Natural killer cell (primary cell): ENCODE measurements at regions not wholly inside any gene's neighbourhood (a gene's known extent, or its start where the extent isn't known, plus 50 kb on each side); places are given as distances from the start of the nearest gene placed in this dataset.

ENCODE experiments used
- ATAC-seq, 3 donors: fragments of 150-1000 bp in 2 of 3; fragments of 200-7000 bp in 1 of 3; cut with Tn5 transposase; 1 replicate in 1 of 3; 2 replicates in 2 of 3; pipeline ENCODE4 v1.10.0; 2021; ENCODE audit warnings: mild to moderate bottlenecking in 2 of 3, moderate library complexity in 2 of 3
- DNase-seq, 2 donors: peaks; one replicate each; pipeline versions ENCODE4 v3.0.0 to v3.0.0-alpha.2; 2013 to 2021; ENCODE audit warnings: mixed read lengths in 1 of 2
- H3K27ac ChIP-seq: one replicate; pipeline ENCODE4 v1.5.1; 2013; ENCODE audit warnings: mild to moderate bottlenecking, low read length
- H3K27me3 ChIP-seq: one replicate; pipeline ENCODE4 v1.6.1; 2013; ENCODE audit warnings: low read length; ENCODE audit not compliant: control insufficient read depth, insufficient read depth
- H3K36me3 ChIP-seq: one replicate; pipeline ENCODE4 v1.6.1; 2013; ENCODE audit warnings: low read length; ENCODE audit not compliant: control insufficient read depth, insufficient read depth
- H3K4me1 ChIP-seq: one replicate; pipeline ENCODE4 v1.6.1; 2013; ENCODE audit warnings: low read length; ENCODE audit not compliant: control insufficient read depth, insufficient read depth
- H3K4me3 ChIP-seq: one replicate; pipeline ENCODE4 v1.5.1; 2013; ENCODE audit warnings: low read length
- H3K9me3 ChIP-seq: one replicate; pipeline ENCODE4 v1.6.1; 2013; ENCODE audit warnings: low read length; ENCODE audit not compliant: control insufficient read depth, insufficient read depth
- H3K27ac Mint-ChIP-seq, 2 donors: one replicate each; pipeline ENCODE4 v1.8.0; 2022; ENCODE audit warnings: mild to moderate bottlenecking in 2 of 2, mixed read lengths in 2 of 2, moderate library complexity in 1 of 2
- H3K27me3 Mint-ChIP-seq, 2 donors: one replicate each; pipeline ENCODE4 v1.8.0; 2022; ENCODE audit warnings: low read depth in 2 of 2, mixed read lengths in 2 of 2
- H3K36me3 Mint-ChIP-seq: one replicate; pipeline ENCODE4 v1.8.0; 2022; ENCODE audit warnings: mixed read lengths
- H3K4me1 Mint-ChIP-seq, 2 donors: one replicate each; pipeline ENCODE4 v1.8.0; 2022; ENCODE audit warnings: mixed read lengths in 2 of 2
- H3K4me3 Mint-ChIP-seq: one replicate; pipeline ENCODE4 v1.8.0; 2022; ENCODE audit warnings: mild to moderate bottlenecking, moderate library complexity, mixed read lengths
- H3K9me3 Mint-ChIP-seq, 2 donors: one replicate each; pipeline ENCODE4 v1.8.0; 2022; ENCODE audit warnings: mixed read lengths in 2 of 2
- CTCF ChIP-seq: fragments of 200-600 bp; IDR thresholded peaks from one replicate; pipeline ENCODE4 v1.8.0; 2022; ENCODE audit warnings: antibody characterized with exemption
- WGBS: methylation state at CpG from one replicate; pipeline ENCODE4 v1.1.7; 2013; ENCODE audit warnings: missing lambda C conversion rate; ENCODE audit not compliant: insufficient coverage; 5-methylcytosine and 5-hydroxymethylcytosine counted together
- intact Hi-C: fragments of 100-400 bp; cut with micrococcal nuclease; formaldehyde crosslinking; loops from one replicate; pipeline ENCODE4 v1.14.2; 2022

GRCh38 chrX:125096870-125097269 lies 222.8 kb upstream of the TEX13C start:
- ATAC-seq = no peak
- H3K4me3 Mint-ChIP-seq = no peak overlapping the region
- H3K27ac ChIP-seq = no peak overlapping the region
- DNase-seq = no peak
- H3K4me3 ChIP-seq = no peak overlapping the region
- WGBS = no CpG with 5 or more reads among the region's 1 CpG
- no peaks in the 10 kb centered on the region for H3K9me3 ChIP-seq
- intact Hi-C loops = no loop called here
- no peaks in the 10 kb centered on the region for H3K36me3 Mint-ChIP-seq
- peaks cover 0 to 5% of the 10 kb centered on the region in 2 donors for H3K27me3 Mint-ChIP-seq
- no peaks in the 10 kb centered on the region for H3K27me3 ChIP-seq
- no peak for TF ChIP-seq CTCF
- H3K9me3 Mint-ChIP-seq = no peaks in the 10 kb centered on the region
- H3K4me1 Mint-ChIP-seq = no peaks in the 10 kb centered on the region
- H3K4me1 ChIP-seq = no peaks in the 10 kb centered on the region
- H3K36me3 ChIP-seq = no peaks in the 10 kb centered on the region
- no peak overlapping the region for H3K27ac Mint-ChIP-seq

GRCh38 chrX:125101971-125102755 lies 217.5 kb upstream of the TEX13C start:
- DNase-seq (no peak), ATAC-seq (no peak)
- Histone ChIP-seq H3K9me3 (no peaks in the 10 kb centered on the region), H3K27ac (no peak overlapping the region), H3K4me3 (no peak overlapping the region), H3K27me3 (no peaks in the 10 kb centered on the region), H3K36me3 (no peaks in the 10 kb centered on the region), H3K4me1 (no peaks in the 10 kb centered on the region)
- intact Hi-C loops = no loop called here
- Mint-ChIP-seq H3K9me3 (no peaks in the 10 kb centered on the region), H3K27me3 (peaks cover 0 to 5% of the 10 kb centered on the region in 2 donors), H3K36me3 (no peaks in the 10 kb centered on the region), H3K27ac (no peak overlapping the region), H3K4me3 (no peak overlapping the region), H3K4me1 (no peaks in the 10 kb centered on the region)
- TF ChIP-seq CTCF = no peak
- WGBS = 86% methylated on average over 1 of the region's 1 CpG

GRCh38 chrX:125103693-125104092 lies 216.0 kb upstream of the TEX13C start:
- ATAC-seq = no peak
- H3K27me3 ChIP-seq = no peaks in the 10 kb centered on the region
- H3K27ac ChIP-seq = no peak overlapping the region
- H3K4me3 Mint-ChIP-seq = no peak overlapping the region
- 97% methylated on average over 5 of the region's 11 CpGs for WGBS
- no peaks in the 10 kb centered on the region for H3K9me3 Mint-ChIP-seq
- H3K36me3 ChIP-seq = no peaks in the 10 kb centered on the region
- H3K4me1 ChIP-seq = no peaks in the 10 kb centered on the region
- no peak for DNase-seq
- no peak for TF ChIP-seq CTCF
- no peaks in the 10 kb centered on the region for H3K9me3 ChIP-seq
- peaks cover 3 to 5% of the 10 kb centered on the region in 2 donors for H3K27me3 Mint-ChIP-seq
- H3K36me3 Mint-ChIP-seq = no peaks in the 10 kb centered on the region
- no peak overlapping the region for H3K4me3 ChIP-seq
- no peak overlapping the region for H3K27ac Mint-ChIP-seq
- intact Hi-C loops = no loop called here
- H3K4me1 Mint-ChIP-seq = no peaks in the 10 kb centered on the region

GRCh38 chrX:125108921-125109320 lies 210.8 kb upstream of the TEX13C start:
- no peak for TF ChIP-seq CTCF

More at GRCh38 chrX:125108921-125109320, 210.8 kb upstream of the TEX13C start:
- Mint-ChIP-seq H3K27me3 (peaks cover 0 to 9% of the 10 kb centered on the region in 2 donors), H3K36me3 (no peaks in the 10 kb centered on the region), H3K9me3 (no peaks in the 10 kb centered on the region), H3K4me1 (no peaks in the 10 kb centered on the region), H3K4me3 (no peak overlapping the region), H3K27ac (no peak overlapping the region)
- whole genome bisulfite sequencing = 100% methylated on average over 2 of the region's 3 CpGs
- Histone ChIP-seq H3K9me3 (no peaks in the 10 kb centered on the region), H3K27me3 (no peaks in the 10 kb centered on the region), H3K36me3 (no peaks in the 10 kb centered on the region), H3K4me3 (no peak overlapping the region), H3K27ac (no peak overlapping the region), H3K4me1 (no peaks in the 10 kb centered on the region)
- DNase-seq = no peak
- ATAC-seq = no peak
- intact Hi-C loops = no loop called here
